GM12878 (cell line): ENCODE measurements at regions not wholly inside any gene's neighbourhood (a gene's known extent, or its start where the extent isn't known, plus 50 kb on each side); places are given as distances from the start of the nearest gene placed in this dataset.

Experiments used
- ATAC-seq: fragments of 200-7000 bp; cut with Tn5 transposase; 3 replicates; pipeline ENCODE4 v1.9.1; 2020; ENCODE audit warnings: mild to moderate bottlenecking, moderate library complexity
- BruUV-seq: library from RNA; stranded (reverse); fragments of 400-500 nt; replicated peaks from 2 replicates; lab custom pipeline; 2021; lab: Mats Ljungman, UMichigan
- CTCF ChIA-PET: fragments of 300-600 bp; sonication (Branson Sonifier 250); formaldehyde crosslinking; extraction: SDS; loops from one replicate; lab custom pipeline; 2021; ENCODE audit warnings: inconsistent platforms; lab: Yijun Ruan, JAX
- POLR2A ChIA-PET: fragments of 350-600 bp; formaldehyde crosslinking; extraction: SDS; loops from one replicate; lab custom pipeline; 2021; ENCODE audit warnings: inconsistent platforms; lab: Charles Lee
- RAD21 ChIA-PET: fragments of 300-600 bp; sonication (Branson Sonifier 250); formaldehyde crosslinking; loops from one replicate; lab custom pipeline; 2023; ENCODE audit warnings: antibody characterized with exemption; ENCODE audit not compliant: unreplicated experiment; lab: Charles Lee
- SMC1A ChIA-PET: fragments of 300-600 bp; sonication (Branson Sonifier 250); formaldehyde crosslinking; loops from one replicate; lab custom pipeline; 2023; ENCODE audit not compliant: unreplicated experiment, uncharacterized antibody; lab: Charles Lee
- DNase-seq: peaks from one replicate; pipeline ENCODE4 v3.0.0-alpha.2; 2011; ENCODE audit warnings: low read depth, low spot score
- FAIRE-seq: peaks from 3 replicates; lab custom pipeline; 2011; peaks lifted over from hg19 to GRCh38; lab: Jason Lieb, UNC
- H2AFZ ChIP-seq: 2 replicates; pipeline ENCODE4 v1.6.0; 2011; ENCODE audit warnings: low read depth, low read length, control low read depth; ENCODE audit not compliant: control insufficient read depth
- H3K27ac ChIP-seq: 2 replicates; pipeline ENCODE4 v1.5.1; 2011; ENCODE audit warnings: control low read depth; ENCODE audit not compliant: control insufficient read depth, insufficient read depth
- H3K27me3 ChIP-seq, 2 experiments: replicated peaks in 1 of 2; 2 replicates each; pipeline versions ENCODE4 v1.6.0 to v1.6.1; 2011; ENCODE audit warnings: low read length in 1 of 2; ENCODE audit not compliant: control insufficient read depth in 2 of 2, insufficient read depth in 2 of 2
- H3K36me3 ChIP-seq, 2 experiments: 2 replicates each; pipeline ENCODE4 v1.5.1; 2011; ENCODE audit warnings: low read length in 1 of 2; ENCODE audit not compliant: control insufficient read depth in 2 of 2, insufficient read depth in 2 of 2
- H3K4me1 ChIP-seq: 2 replicates; pipeline ENCODE4 v1.6.1; 2011; ENCODE audit warnings: mild to moderate bottlenecking, low read length, moderate library complexity, mixed read lengths; ENCODE audit not compliant: control insufficient read depth, insufficient read depth
- H3K4me2 ChIP-seq: 2 replicates; pipeline ENCODE4 v1.6.0; 2011; ENCODE audit warnings: control low read depth; ENCODE audit not compliant: control insufficient read depth, insufficient read depth
- H3K4me3 ChIP-seq: fragments of 200-600 bp; sonication (generic); 2 replicates; pipeline ENCODE4 v1.5.1; 2016
- H3K79me2 ChIP-seq: 2 replicates; pipeline ENCODE4 v1.6.0; 2011; ENCODE audit warnings: low read length; ENCODE audit not compliant: control insufficient read depth, insufficient read depth
- H3K9ac ChIP-seq: 2 replicates; pipeline ENCODE4 v1.8.0; 2011; ENCODE audit warnings: low read length, control low read depth, mixed read lengths; ENCODE audit not compliant: control insufficient read depth, insufficient read depth
- H3K9me3 ChIP-seq: replicated peaks from 3 replicates; pipeline ENCODE4 v1.5.1; 2011; ENCODE audit warnings: mild to moderate bottlenecking, low read length; ENCODE audit not compliant: control insufficient read depth, insufficient read depth
- H4K20me1 ChIP-seq: 2 replicates; pipeline ENCODE4 v1.6.0; 2011; ENCODE audit not compliant: control insufficient read depth, insufficient read depth
- FOXM1 ChIP-seq: IDR thresholded peaks from 2 replicates; pipeline ENCODE4 v1.6.1; 2012; ENCODE audit warnings: low read depth, mild to moderate bottlenecking, inconsistent platforms, low read length, moderate library complexity
- HDAC6 ChIP-seq: fragments of 200-600 bp; sonication (generic); IDR thresholded peaks from one replicate; pipeline ENCODE4 v1.8.0; 2017; ENCODE audit warnings: antibody characterized with exemption; ENCODE audit not compliant: unreplicated experiment
- MEF2A ChIP-seq: IDR thresholded peaks from 2 replicates; pipeline ENCODE4 v1.6.1; 2011; ENCODE audit warnings: low read depth, mild to moderate bottlenecking, low read length, moderate library complexity; ENCODE audit not compliant: insufficient read depth
- MTA2 ChIP-seq: fragments of 450-650 bp; IDR thresholded peaks from 2 replicates; pipeline ENCODE4 v1.6.1; 2016; ENCODE audit warnings: low read depth, mild to moderate bottlenecking, moderate library complexity
- PAX5 ChIP-seq: IDR thresholded peaks from 2 replicates; pipeline ENCODE4 v1.6.1; 2011; ENCODE audit warnings: low read depth, low read length, borderline replicate concordance
- ZNF274 ChIP-seq: IDR thresholded peaks from one replicate; pipeline ENCODE4 v1.8.0; 2011; ENCODE audit not compliant: insufficient read length, insufficient read depth
- ZSCAN29 ChIP-seq: fragments of 450-650 bp; IDR thresholded peaks from 2 replicates; pipeline ENCODE4 v1.6.1; 2017; ENCODE audit warnings: mild to moderate bottlenecking, moderate library complexity
- WGBS: methylation state at CpG from one replicate; pipeline ENCODE4 v1.1.6; 2016; ENCODE audit warnings: low lambda C conversion rate; ENCODE audit not compliant: insufficient replicate concordance, insufficient coverage; ENCODE audit errors: missing lambda C conversion rate; 5-methylcytosine and 5-hydroxymethylcytosine counted together
- in situ Hi-C: fragments of 300-500 bp; cut with MboI; formaldehyde crosslinking; loops from 9 replicates; pipeline ENCODE4 v1.14.3; 2018; ENCODE audit warnings: mixed read lengths
- intact Hi-C: fragments of 100-400 bp; cut with micrococcal nuclease; formaldehyde crosslinking; loops from one replicate; pipeline ENCODE4 v1.14.2; 2022; ENCODE audit not compliant: unreplicated experiment
- TF ChIP-seq, protein P1 (sequence below): fragments of 450-650 bp; IDR thresholded peaks from 2 replicates; pipeline ENCODE4 v1.6.1; 2016; ENCODE audit warnings: mild to moderate bottlenecking, moderate library complexity, borderline replicate concordance
- TF ChIP-seq, protein P2 (sequence below): fragments of 450-650 bp; IDR thresholded peaks from 2 replicates; pipeline ENCODE4 v1.6.1; 2017; ENCODE audit warnings: low read depth, mild to moderate bottlenecking, moderate library complexity

DNA sequence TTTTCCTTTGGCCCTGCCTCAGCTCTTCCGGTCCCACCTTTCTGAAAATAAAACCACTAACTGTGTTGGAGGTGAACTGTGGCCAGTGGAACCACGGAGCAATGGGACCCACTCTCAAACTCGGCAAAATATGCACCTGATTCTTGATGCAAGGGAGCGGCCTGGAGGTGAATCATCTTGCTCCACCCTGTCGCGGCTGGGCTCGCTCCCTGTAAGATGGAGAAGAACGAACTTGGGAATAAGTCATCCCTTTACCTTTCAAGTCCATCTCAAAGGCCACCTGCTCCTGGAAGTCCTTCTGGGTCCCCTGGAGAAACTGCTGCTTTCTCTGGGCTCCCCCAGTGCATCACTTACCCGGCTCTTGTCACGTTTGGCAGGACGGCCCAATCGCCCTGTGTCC is 309.9 kb downstream of the BCL11B start:
- CTCF ChIA-PET = no interaction called here

More for the DNA sequence above, 309.9 kb downstream of the BCL11B start:
- no peak overlapping the region for H2AFZ ChIP-seq
- no peaks in the 10 kb centered on the region for H3K4me1 ChIP-seq
- TF ChIP-seq, protein P1, sequence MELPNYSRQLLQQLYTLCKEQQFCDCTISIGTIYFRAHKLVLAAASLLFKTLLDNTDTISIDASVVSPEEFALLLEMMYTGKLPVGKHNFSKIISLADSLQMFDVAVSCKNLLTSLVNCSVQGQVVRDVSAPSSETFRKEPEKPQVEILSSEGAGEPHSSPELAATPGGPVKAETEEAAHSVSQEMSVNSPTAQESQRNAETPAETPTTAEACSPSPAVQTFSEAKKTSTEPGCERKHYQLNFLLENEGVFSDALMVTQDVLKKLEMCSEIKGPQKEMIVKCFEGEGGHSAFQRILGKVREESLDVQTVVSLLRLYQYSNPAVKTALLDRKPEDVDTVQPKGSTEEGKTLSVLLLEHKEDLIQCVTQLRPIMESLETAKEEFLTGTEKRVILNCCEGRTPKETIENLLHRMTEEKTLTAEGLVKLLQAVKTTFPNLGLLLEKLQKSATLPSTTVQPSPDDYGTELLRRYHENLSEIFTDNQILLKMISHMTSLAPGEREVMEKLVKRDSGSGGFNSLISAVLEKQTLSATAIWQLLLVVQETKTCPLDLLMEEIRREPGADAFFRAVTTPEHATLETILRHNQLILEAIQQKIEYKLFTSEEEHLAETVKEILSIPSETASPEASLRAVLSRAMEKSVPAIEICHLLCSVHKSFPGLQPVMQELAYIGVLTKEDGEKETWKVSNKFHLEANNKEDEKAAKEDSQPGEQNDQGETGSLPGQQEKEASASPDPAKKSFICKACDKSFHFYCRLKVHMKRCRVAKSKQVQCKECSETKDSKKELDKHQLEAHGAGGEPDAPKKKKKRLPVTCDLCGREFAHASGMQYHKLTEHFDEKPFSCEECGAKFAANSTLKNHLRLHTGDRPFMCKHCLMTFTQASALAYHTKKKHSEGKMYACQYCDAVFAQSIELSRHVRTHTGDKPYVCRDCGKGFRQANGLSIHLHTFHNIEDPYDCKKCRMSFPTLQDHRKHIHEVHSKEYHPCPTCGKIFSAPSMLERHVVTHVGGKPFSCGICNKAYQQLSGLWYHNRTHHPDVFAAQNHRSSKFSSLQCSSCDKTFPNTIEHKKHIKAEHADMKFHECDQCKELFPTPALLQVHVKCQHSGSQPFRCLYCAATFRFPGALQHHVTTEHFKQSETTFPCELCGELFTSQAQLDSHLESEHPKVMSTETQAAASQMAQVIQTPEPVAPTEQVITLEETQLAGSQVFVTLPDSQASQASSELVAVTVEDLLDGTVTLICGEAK = no peak
- TF ChIP-seq PAX5 = no peak
- TF ChIP-seq HDAC6 = no peak
- no peak for TF ChIP-seq FOXM1
- TF ChIP-seq MTA2 = no peak
- no peak for TF ChIP-seq ZNF274
- TF ChIP-seq, protein P2, sequence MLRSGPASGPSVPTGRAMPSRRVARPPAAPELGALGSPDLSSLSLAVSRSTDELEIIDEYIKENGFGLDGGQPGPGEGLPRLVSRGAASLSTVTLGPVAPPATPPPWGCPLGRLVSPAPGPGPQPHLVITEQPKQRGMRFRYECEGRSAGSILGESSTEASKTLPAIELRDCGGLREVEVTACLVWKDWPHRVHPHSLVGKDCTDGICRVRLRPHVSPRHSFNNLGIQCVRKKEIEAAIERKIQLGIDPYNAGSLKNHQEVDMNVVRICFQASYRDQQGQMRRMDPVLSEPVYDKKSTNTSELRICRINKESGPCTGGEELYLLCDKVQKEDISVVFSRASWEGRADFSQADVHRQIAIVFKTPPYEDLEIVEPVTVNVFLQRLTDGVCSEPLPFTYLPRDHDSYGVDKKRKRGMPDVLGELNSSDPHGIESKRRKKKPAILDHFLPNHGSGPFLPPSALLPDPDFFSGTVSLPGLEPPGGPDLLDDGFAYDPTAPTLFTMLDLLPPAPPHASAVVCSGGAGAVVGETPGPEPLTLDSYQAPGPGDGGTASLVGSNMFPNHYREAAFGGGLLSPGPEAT = no peak
- no peak for TF ChIP-seq ZSCAN29
- no peak for TF ChIP-seq MEF2A
- 33% methylated on average over 12 of the region's 12 CpGs for WGBS
- FAIRE-seq (no peak), DNase-seq (no peak), ATAC-seq (no peak)
- H3K4me3 ChIP-seq = no peak overlapping the region
- in situ Hi-C loops (no loop called here), intact Hi-C loops (no loop called here)
- no peaks in the 10 kb centered on the region for H4K20me1 ChIP-seq
- no peaks in the 10 kb centered on the region for H3K36me3 ChIP-seq
- no peaks in the 10 kb centered on the region for H3K27me3 ChIP-seq
- H3K27ac ChIP-seq = no peak overlapping the region
- no peaks in the 10 kb centered on the region for H3K79me2 ChIP-seq
- ChIA-PET RAD21 (no interaction called here), SMC1A (no interaction called here), POLR2A (no interaction called here)
- no peaks in the 10 kb centered on the region; the same call in 2 of the 3 replicates for H3K9me3 ChIP-seq
- H3K9ac ChIP-seq = no peak overlapping the region
- no peak overlapping the region for H3K4me2 ChIP-seq
- no TSS peak for BruUV-seq
